ENCODE measurements at regions not wholly inside any gene's neighbourhood (a gene's known extent, or its start where the extent isn't known, plus 50 kb on each side); places are given as distances from the start of the nearest gene placed in this dataset.

- intact Hi-C loops (cut with DNase I): no loop called here
- WGBS, 2 donors: 78 to 98% methylated on average over 3 of the region's 3 CpGs
- no peaks in the 10 kb centered on the region for H3K36me3 ChIP-seq
- no peaks in the 10 kb centered on the region for H3K27me3 ChIP-seq
- no peaks in the 10 kb centered on the region for H3K4me1 ChIP-seq
- DNase-seq: no peak
- TF ChIP-seq CTCF (IDR thresholded peaks at IDR 0.05) (no peak), POLR2A (IDR thresholded peaks at IDR 0.05) (no peak)
- no peak overlapping the region for H3K4me3 ChIP-seq (replicated peaks in 1 of 3)
- no peak overlapping the region for H3K27ac ChIP-seq
- no peaks in the 10 kb centered on the region for H3K9me3 ChIP-seq
These were observed 96.6 kb upstream of the TMEM45B start for GRCh38 chr11:129719037-129719436.

- no peaks in the 10 kb centered on the region for H3K9me3 ChIP-seq
- TF ChIP-seq POLR2A (IDR thresholded peaks at IDR 0.05): no peak
- no peak for TF ChIP-seq CTCF (IDR thresholded peaks at IDR 0.05)
- H3K27ac ChIP-seq: no peak overlapping the region
- 78 to 88% methylated on average over 3 to 4 of the region's 4 CpGs for whole genome bisulfite sequencing, 2 donors
- intact Hi-C loops (cut with DNase I): no loop called here
- H3K36me3 ChIP-seq: no peaks in the 10 kb centered on the region
- no peaks in the 10 kb centered on the region for H3K4me1 ChIP-seq
- no peaks in the 10 kb centered on the region for H3K27me3 ChIP-seq
- DNase-seq: no peak
- H3K4me3 ChIP-seq (replicated peaks in 1 of 3): no peak overlapping the region
These were observed 95.5 kb upstream of the TMEM45B start for GRCh38 chr11:129720156-129720555.

DNA sequence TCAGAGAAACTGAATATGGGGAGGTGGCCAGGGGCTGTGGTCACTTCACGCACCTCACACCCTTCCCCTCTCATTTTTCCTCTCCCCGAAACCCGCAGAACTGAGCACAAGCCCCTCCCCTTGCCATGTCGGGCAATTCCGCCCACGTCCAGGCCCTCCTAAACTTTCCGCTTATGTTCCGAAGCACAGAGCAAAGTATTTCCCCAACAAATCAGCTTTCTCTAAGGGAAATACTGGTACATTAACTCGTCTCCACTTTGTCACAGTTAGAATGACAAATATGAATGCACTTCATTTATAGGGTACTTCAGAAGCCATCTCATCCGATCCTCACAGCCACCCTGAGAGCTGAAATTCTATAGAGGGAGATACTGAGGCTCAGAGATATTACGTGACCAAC lies 94.7 kb upstream of the TMEM45B start:
- H3K9me3 ChIP-seq: no peaks in the 10 kb centered on the region
- H3K4me1 ChIP-seq: no peaks in the 10 kb centered on the region
- DNase-seq: no peak
- H3K4me3 ChIP-seq (replicated peaks in 1 of 3): no peak overlapping the region
- intact Hi-C loops (cut with DNase I): no loop called here
- no peaks in the 10 kb centered on the region for H3K27me3 ChIP-seq
- no peak overlapping the region for H3K27ac ChIP-seq
- WGBS, 2 donors: 84 to 87% methylated on average over 11 of the region's 11 CpGs
- H3K36me3 ChIP-seq: no peaks in the 10 kb centered on the region
- no peak for TF ChIP-seq CTCF (IDR thresholded peaks at IDR 0.05)
- no peak for TF ChIP-seq POLR2A (IDR thresholded peaks at IDR 0.05)

GRCh38 chr11:129721685-129722084 lies 94.0 kb upstream of the TMEM45B start:
- no peak for DNase-seq
- Histone ChIP-seq H3K36me3 (no peaks in the 10 kb centered on the region), H3K9me3 (no peaks in the 10 kb centered on the region), H3K4me3 (replicated peaks in 1 of 3) (no peak overlapping the region), H3K27me3 (no peaks in the 10 kb centered on the region), H3K4me1 (no peaks in the 10 kb centered on the region), H3K27ac (no peak overlapping the region)
- intact Hi-C loops (cut with DNase I): no loop called here
- WGBS, 2 donors: 76 to 81% methylated on average over 13 of the region's 13 CpGs
- TF ChIP-seq POLR2A (IDR thresholded peaks at IDR 0.05) (no peak), CTCF (IDR thresholded peaks at IDR 0.05) (no peak)

DNA sequence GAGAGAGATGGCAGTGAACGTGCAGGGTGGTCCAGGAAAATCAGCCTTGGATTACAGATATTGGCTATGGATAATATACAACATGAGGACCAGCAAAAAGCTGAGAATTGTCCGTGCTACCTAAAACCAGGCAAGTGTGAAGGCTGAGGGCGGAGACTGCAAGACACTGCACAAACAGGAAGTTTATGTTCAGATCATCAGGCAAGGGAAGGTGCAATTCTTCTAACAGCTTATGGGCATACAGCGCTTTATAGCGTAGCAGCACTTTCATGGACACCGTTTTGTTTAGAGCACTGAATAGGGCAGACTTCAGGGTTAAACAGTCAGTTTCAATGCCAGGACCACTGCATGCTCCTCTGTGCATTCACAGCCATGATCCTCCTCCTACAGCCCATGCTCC lies 93.1 kb upstream of the TMEM45B start:
- no peaks in the 10 kb centered on the region for H3K36me3 ChIP-seq
- no peak for DNase-seq
- no peak overlapping the region for H3K4me3 ChIP-seq (replicated peaks in 1 of 3)
- no peaks in the 10 kb centered on the region for H3K4me1 ChIP-seq
- H3K27ac ChIP-seq: no peak overlapping the region
- no peaks in the 10 kb centered on the region for H3K9me3 ChIP-seq
- intact Hi-C loops (cut with DNase I): no loop called here
- WGBS, 2 donors: 81 to 84% methylated on average over 6 of the region's 6 CpGs
- TF ChIP-seq POLR2A (IDR thresholded peaks at IDR 0.05) (no peak), CTCF (IDR thresholded peaks at IDR 0.05) (no peak)
- no peaks in the 10 kb centered on the region for H3K27me3 ChIP-seq

All from thyroid gland (tissue), 4 donors.